SU-DHL-6 (cell line): ENCODE measurements at regions not wholly inside any gene's neighbourhood (a gene's known extent, or its start where the extent isn't known, plus 50 kb on each side); places are given as distances from the start of the nearest gene placed in this dataset.
"Not testable (repeated sequence)": the region's sequence is repeated elsewhere in the genome, so short reads cannot be mapped to it uniquely, and the experiment has no call there.

Experiments
- H2AFZ ChIP-seq: fragments of 200-600 bp; sonication (generic); 2 replicates; pipeline ENCODE4 v1.6.1; 2014; ENCODE audit warnings: low read depth, mild to moderate bottlenecking, moderate library complexity, mixed read lengths, antibody characterized with exemption, low read length; ENCODE audit not compliant: severe bottlenecking
- H3F3A ChIP-seq: fragments of 200-600 bp; shearing (Covaris generic); 2 replicates; pipeline ENCODE4 v1.6.0; 2016; ENCODE audit warnings: antibody characterized with exemption, mild to moderate bottlenecking; ENCODE audit not compliant: insufficient read depth
- H3K27ac ChIP-seq: fragments of 200-600 bp; sonication (generic); 2 replicates; pipeline ENCODE4 v1.5.1; 2016; ENCODE audit warnings: low read depth, mild to moderate bottlenecking, low read length, moderate library complexity, mixed read lengths
- H3K27me3 ChIP-seq: fragments of 200-600 bp; sonication (generic), shearing (Covaris generic); 2 replicates; pipeline ENCODE4 v1.6.0; 2014; ENCODE audit warnings: mild to moderate bottlenecking, low read length
- H3K36me3 ChIP-seq: fragments of 200-600 bp; sonication (generic); 2 replicates; pipeline ENCODE4 v1.6.1; 2014; ENCODE audit warnings: mild to moderate bottlenecking, low read length, mixed read lengths
- H3K4me2 ChIP-seq: fragments of 300-600, 200-600 bp; shearing (Covaris generic), sonication (generic); 2 replicates; pipeline ENCODE4 v1.6.0; 2014; ENCODE audit warnings: low read length, low read depth, mild to moderate bottlenecking; ENCODE audit not compliant: poor library complexity, severe bottlenecking
- H3K4me3 ChIP-seq: fragments of 200-600 bp; sonication (generic); 2 replicates; pipeline ENCODE4 v1.5.1; 2014; ENCODE audit warnings: antibody characterized with exemption, low read length, mild to moderate bottlenecking, mixed read lengths; ENCODE audit not compliant: insufficient read depth, poor library complexity, severe bottlenecking
- H3K79me2 ChIP-seq: fragments of 200-600 bp; sonication (generic); 2 replicates; pipeline ENCODE4 v1.6.1; 2014; ENCODE audit warnings: mild to moderate bottlenecking, low read length, moderate library complexity; ENCODE audit not compliant: insufficient read depth
- H3K9ac ChIP-seq: fragments of 200-600 bp; sonication (generic); 2 replicates; pipeline ENCODE4 v1.7.0; 2014; ENCODE audit warnings: mild to moderate bottlenecking, low read length
- H3K9me2 ChIP-seq: fragments of 200-600 bp; sonication (generic); replicated peaks from 2 replicates; pipeline ENCODE4 v1.6.1; 2014; ENCODE audit warnings: low read length; ENCODE audit not compliant: insufficient read depth
- H3K9me3 ChIP-seq: fragments of 200-600 bp; sonication (generic); 2 replicates; pipeline ENCODE4 v1.6.1; 2014; ENCODE audit warnings: low read length, mixed read lengths; ENCODE audit not compliant: insufficient read depth
- H4K20me1 ChIP-seq: fragments of 200-600 bp; sonication (generic); 2 replicates; pipeline ENCODE4 v1.6.1; 2014; ENCODE audit warnings: low read depth, mild to moderate bottlenecking, antibody characterized with exemption, low read length, moderate library complexity, mixed read lengths
- CTCF ChIP-seq: fragments of 200-600 bp; sonication (generic); IDR thresholded peaks from one replicate; pipeline ENCODE4 v1.5.1; 2017; ENCODE audit warnings: antibody characterized with exemption, mild to moderate bottlenecking, low read length, moderate library complexity; ENCODE audit not compliant: insufficient read depth, poor library complexity, severe bottlenecking
- EZH2phosphoT487 ChIP-seq: fragments of 200-600 bp; sonication (generic), shearing (Covaris generic); conservative IDR thresholded peaks from 2 replicates; pipeline ENCODE4 v1.6.1; 2018; ENCODE audit warnings: mild to moderate bottlenecking, antibody characterized with exemption, low read length, moderate library complexity, mixed read lengths

DNA sequence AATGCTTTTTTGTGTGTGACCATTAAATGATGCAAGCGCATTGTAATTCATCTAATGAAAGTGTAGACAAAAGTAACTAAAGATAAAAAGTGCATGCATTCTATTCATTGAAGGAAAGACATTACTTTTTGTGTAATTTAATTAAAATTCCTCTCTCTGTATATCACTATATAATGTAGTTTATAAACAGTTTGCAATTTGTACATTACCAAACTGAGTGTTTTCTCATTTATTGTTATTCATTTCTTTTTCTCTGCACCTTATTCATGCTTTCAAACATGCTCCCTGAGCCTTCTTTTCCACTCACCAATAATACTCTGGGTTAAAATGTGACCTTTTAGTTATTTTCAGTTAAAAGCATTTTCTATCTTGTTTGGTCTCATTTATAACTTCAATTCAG lies 713.7 kb upstream of the AADAT start:
- H3K9me3 ChIP-seq = no peaks in the 10 kb centered on the region
- H3K9ac ChIP-seq = no peak overlapping the region
- no peaks in the 10 kb centered on the region for H3K9me2 ChIP-seq
- no peaks in the 10 kb centered on the region for H3F3A ChIP-seq
- H3K27me3 ChIP-seq = no peaks in the 10 kb centered on the region
- H3K36me3 ChIP-seq = no peaks in the 10 kb centered on the region
- no peak overlapping the region for H3K4me2 ChIP-seq
- TF ChIP-seq CTCF (no peak), EZH2phosphoT487 (no peak)
- H3K27ac ChIP-seq = no peak overlapping the region
- H3K4me3 ChIP-seq = no peak overlapping the region
- no peaks in the 10 kb centered on the region for H4K20me1 ChIP-seq
- no peaks in the 10 kb centered on the region for H3K79me2 ChIP-seq
- no peak overlapping the region for H2AFZ ChIP-seq

- Histone ChIP-seq H3K27ac (no peak overlapping the region), H4K20me1 (no peaks in the 10 kb centered on the region), H3K79me2 (no peaks in the 10 kb centered on the region), H3K27me3 (no peaks in the 10 kb centered on the region), H3K9ac (no peak overlapping the region), H3K4me3 (no peak overlapping the region), H3K9me3 (no peaks in the 10 kb centered on the region), H3K4me2 (no peak overlapping the region), H2AFZ (no peak overlapping the region), H3K9me2 (no peaks in the 10 kb centered on the region), H3F3A (no peaks in the 10 kb centered on the region), H3K36me3 (no peaks in the 10 kb centered on the region)
- TF ChIP-seq EZH2phosphoT487 (no peak), CTCF (no peak)
Measured at GRCh38 chr4:170801771-170802170, 712.0 kb upstream of the AADAT start.

DNA sequence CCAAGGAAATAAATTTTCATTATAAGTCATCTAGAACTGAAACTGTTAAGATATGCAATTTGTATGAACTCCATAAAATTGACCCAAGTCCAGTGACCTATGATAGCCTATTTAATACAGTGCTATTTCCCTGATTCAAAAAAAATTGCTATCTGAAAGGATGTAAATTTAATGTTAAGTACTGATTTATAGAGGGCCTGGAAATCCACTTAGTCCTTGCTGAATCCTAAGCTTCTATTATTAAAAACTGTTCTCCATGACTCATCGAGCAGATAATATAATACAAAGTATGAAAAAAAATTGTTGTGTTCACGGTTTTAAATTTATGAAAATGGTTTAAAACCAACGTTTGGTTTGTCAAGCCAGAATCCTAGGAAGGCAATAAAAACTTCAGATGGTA lies 704.8 kb upstream of the AADAT start:
- Histone ChIP-seq H3K79me2 (no peaks in the 10 kb centered on the region), H3K36me3 (no peaks in the 10 kb centered on the region), H3K9ac (no peak overlapping the region), H3K4me3 (no peak overlapping the region), H3K27me3 (no peaks in the 10 kb centered on the region), H2AFZ (no peak overlapping the region), H4K20me1 (no peaks in the 10 kb centered on the region), H3K9me3 (no peaks in the 10 kb centered on the region), H3K9me2 (no peaks in the 10 kb centered on the region), H3K27ac (no peak overlapping the region), H3F3A (no peaks in the 10 kb centered on the region), H3K4me2 (no peak overlapping the region)
- TF ChIP-seq CTCF = no peak
- TF ChIP-seq EZH2phosphoT487 = no peak

DNA sequence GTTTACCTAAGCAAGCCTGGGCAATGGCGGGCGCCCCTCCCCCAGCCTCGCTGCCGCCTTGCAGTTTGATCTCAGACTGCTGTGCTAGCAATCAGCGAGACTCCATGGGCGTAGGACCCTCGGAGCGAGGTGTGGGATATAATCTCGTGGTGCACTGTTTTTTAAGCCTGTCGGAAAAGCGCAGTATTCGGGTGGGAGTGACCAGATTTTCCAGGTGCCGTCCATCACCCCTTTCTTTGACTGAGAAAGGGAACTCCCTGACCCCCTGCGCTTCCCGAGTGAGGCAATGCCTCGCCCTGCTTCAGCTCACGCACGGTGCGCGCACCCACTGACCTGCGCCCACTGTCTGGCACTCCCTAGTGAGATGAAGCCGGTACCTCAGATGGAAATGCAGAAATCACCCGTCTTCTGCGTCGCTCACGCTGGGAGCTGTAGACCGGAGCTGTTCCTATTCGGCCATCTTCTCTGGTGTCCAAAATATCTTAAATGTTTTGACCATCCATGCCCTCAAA lies 698.8 kb upstream of the AADAT start:
- H3K9me2 ChIP-seq, H4K20me1 ChIP-seq, H3K36me3 ChIP-seq, H3K4me2 ChIP-seq, H3K9ac ChIP-seq, H3K27me3 ChIP-seq, H2AFZ ChIP-seq, H3K9me3 ChIP-seq, H3F3A ChIP-seq, H3K4me3 ChIP-seq, H3K79me2 ChIP-seq, H3K27ac ChIP-seq: not testable (repeated sequence)
